HepG2 (cell line): ENCODE measurements at regions not wholly inside any gene's neighbourhood (a gene's known extent, or its start where the extent isn't known, plus 50 kb on each side); places are given as distances from the start of the nearest gene placed in this dataset.

Experiments
- ATAC-seq: fragments of 200-7000 bp; cut with Tn5 transposase; 3 replicates; pipeline ENCODE4 v1.9.1; 2020; ENCODE audit warnings: mild to moderate bottlenecking, moderate library complexity
- BruUV-seq: library from RNA; stranded (reverse); fragments of 400-500 nt; replicated peaks from 2 replicates; lab custom pipeline; 2021; lab: Mats Ljungman, UMichigan
- CTCF ChIA-PET: fragments of 300-600 bp; formaldehyde crosslinking; extraction: SDS; loops from one replicate; lab custom pipeline; 2021; ENCODE audit warnings: low total read pairs, inconsistent platforms, low intra/inter-chr PET ratio; lab: Yijun Ruan, JAX
- POLR2A ChIA-PET: fragments of 350-600 bp; sonication (Branson Sonifier 250); formaldehyde crosslinking; loops from one replicate; lab custom pipeline; 2020; ENCODE audit warnings: antibody characterized with exemption, inconsistent platforms; lab: Yijun Ruan, JAX
- DNase-seq: peaks from one replicate; pipeline ENCODE4 v3.0.0-alpha.2; 2015; ENCODE audit warnings: low spot score
- FAIRE-seq: peaks from 3 replicates; lab custom pipeline; 2011; peaks lifted over from hg19 to GRCh38; lab: Jason Lieb, UNC
- H2AFZ ChIP-seq: one replicate; pipeline ENCODE4 v1.6.1; 2011; ENCODE audit warnings: low read length, inconsistent platforms
- H3K27ac ChIP-seq: fragments of 300-600 bp; 3 replicates; pipeline ENCODE4 v1.8.0; 2011; ENCODE audit warnings: mixed run types, mild to moderate bottlenecking, mixed read lengths, low read length, inconsistent platforms; ENCODE audit not compliant: insufficient read depth; ENCODE audit errors: extremely low read length
- H3K27me3 ChIP-seq, 2 experiments: fragments of 200-600 bp in 1 of 2; 2 replicates in 1 of 2; 3 replicates in 1 of 2; pipeline versions ENCODE4 v1.6.0 to v1.8.0; 2011; ENCODE audit warnings: low read length in 2 of 2, mild to moderate bottlenecking in 2 of 2, moderate library complexity in 2 of 2, inconsistent platforms in 1 of 2; ENCODE audit not compliant: insufficient read depth in 2 of 2, control insufficient read depth in 1 of 2
- H3K36me3 ChIP-seq, 2 experiments: fragments of 200-600 bp in 1 of 2; replicated peaks in 1 of 2; 2 replicates in 1 of 2; 3 replicates in 1 of 2; pipeline versions ENCODE4 v1.5.1 to v1.8.0; 2011; ENCODE audit warnings: low read length in 2 of 2, inconsistent platforms in 1 of 2; ENCODE audit not compliant: insufficient read depth in 2 of 2, control insufficient read depth in 1 of 2
- H3K4me1 ChIP-seq: 2 replicates; pipeline ENCODE4 v1.5.1; 2012; ENCODE audit warnings: low read length, inconsistent platforms; ENCODE audit not compliant: insufficient read depth
- H3K4me2 ChIP-seq: 2 replicates; pipeline ENCODE4 v1.6.0; 2011; ENCODE audit warnings: low read depth, low read length, inconsistent platforms
- H3K4me3 ChIP-seq, 3 experiments: fragments of 200-600 bp in 1 of 3; sonication (generic), shearing (Covaris generic) in 1 of 3; replicated peaks in 1 of 3; 2 replicates each; pipeline ENCODE4 v1.5.1; 2011 to 2016; ENCODE audit warnings: low read length in 3 of 3, inconsistent platforms in 2 of 3, low read depth in 2 of 3, mild to moderate bottlenecking in 2 of 3, control low read depth in 1 of 3, mixed read lengths in 1 of 3; ENCODE audit not compliant: insufficient read depth in 1 of 3
- H3K79me2 ChIP-seq: one replicate; pipeline ENCODE4 v1.6.1; 2011; ENCODE audit warnings: low read length, inconsistent platforms; ENCODE audit not compliant: insufficient read depth
- H3K9ac ChIP-seq: 2 replicates; pipeline ENCODE4 v1.6.0; 2011; ENCODE audit warnings: mild to moderate bottlenecking, low read depth, low read length, inconsistent platforms; ENCODE audit not compliant: insufficient read depth
- H3K9me3 ChIP-seq: 2 replicates; pipeline ENCODE4 v1.5.1; 2012; ENCODE audit warnings: mild to moderate bottlenecking, low read length
- H4K20me1 ChIP-seq: 2 replicates; pipeline ENCODE4 v1.6.0; 2011; ENCODE audit warnings: inconsistent platforms, mild to moderate bottlenecking, low read length, moderate library complexity; ENCODE audit not compliant: insufficient read depth
- ATF7 ChIP-seq, 2 experiments: fragments of 450-650 bp in 1 of 2; sonication (generic) in 1 of 2; formaldehyde crosslinking in 1 of 2; IDR thresholded peaks; 2 replicates each; pipeline versions ENCODE4 v1.4.0 to v1.6.1; 2016 to 2020; ENCODE audit warnings: antibody characterized with exemption in 1 of 2, mild to moderate bottlenecking in 1 of 2, missing genetic modification reagents in 1 of 2
- MAFK ChIP-seq, 2 experiments: IDR thresholded peaks in 1 of 2; conservative IDR thresholded peaks in 1 of 2; 2 replicates each; pipeline ENCODE4 v1.6.1; 2011; ENCODE audit warnings: improper control_type of control experiment in 2 of 2, low read length in 2 of 2
- SUZ12 ChIP-seq: fragments of 150-350 bp; IDR thresholded peaks from 2 replicates; pipeline ENCODE4 v1.6.1; 2014; ENCODE audit warnings: low read depth, low read length
- WIZ ChIP-seq: sonication (generic); formaldehyde crosslinking; IDR thresholded peaks from 2 replicates; pipeline ENCODE4 v1.5.1; 2020; ENCODE audit warnings: mild to moderate bottlenecking, missing genetic modification reagents
- ZNF317 ChIP-seq: sonication (generic); formaldehyde crosslinking; IDR thresholded peaks from 2 replicates; pipeline ENCODE4 v1.5.0; 2020; ENCODE audit warnings: mild to moderate bottlenecking, missing genetic modification reagents
- WGBS: methylation state at CpG from one replicate; pipeline ENCODE4 v1.1.6; 2017; ENCODE audit warnings: low lambda C conversion rate; 5-methylcytosine and 5-hydroxymethylcytosine counted together
- in situ Hi-C: cut with HindIII; loops from 2 replicates; pipeline ENCODE4 v1.10.0; 2017; ENCODE audit warnings: low pct_unique_long_range_greater_than_20kb; ENCODE audit not compliant: extremely low pct_ligation_motif_present
- intact Hi-C: fragments of 100-400 bp; cut with micrococcal nuclease; formaldehyde crosslinking; loops from one replicate; pipeline ENCODE4 v1.10.0; 2022; ENCODE audit not compliant: unreplicated experiment
- TF ChIP-seq, protein P1 (sequence below): sonication (generic); formaldehyde crosslinking; IDR thresholded peaks from 2 replicates; pipeline ENCODE4 v1.5.0; 2020; ENCODE audit warnings: missing genetic modification reagents
- TF ChIP-seq, protein P2 (sequence below): sonication (generic); formaldehyde crosslinking; IDR thresholded peaks from 2 replicates; pipeline ENCODE4 v1.8.0; 2022; ENCODE audit warnings: mild to moderate bottlenecking, missing genetic modification reagents, moderate library complexity

GRCh38 chr2:150303281-150303680 lies 184.2 kb downstream of the RND3 start:
- H3K4me2 ChIP-seq, result no peak overlapping the region
- FAIRE-seq (no peak), ATAC-seq (no peak), DNase-seq (no peak)
- no peaks in the 10 kb centered on the region for H3K27me3 ChIP-seq
- H3K36me3 ChIP-seq, result no peaks in the 10 kb centered on the region
- H3K9ac ChIP-seq, result no peak overlapping the region
- TF ChIP-seq, protein P1, sequence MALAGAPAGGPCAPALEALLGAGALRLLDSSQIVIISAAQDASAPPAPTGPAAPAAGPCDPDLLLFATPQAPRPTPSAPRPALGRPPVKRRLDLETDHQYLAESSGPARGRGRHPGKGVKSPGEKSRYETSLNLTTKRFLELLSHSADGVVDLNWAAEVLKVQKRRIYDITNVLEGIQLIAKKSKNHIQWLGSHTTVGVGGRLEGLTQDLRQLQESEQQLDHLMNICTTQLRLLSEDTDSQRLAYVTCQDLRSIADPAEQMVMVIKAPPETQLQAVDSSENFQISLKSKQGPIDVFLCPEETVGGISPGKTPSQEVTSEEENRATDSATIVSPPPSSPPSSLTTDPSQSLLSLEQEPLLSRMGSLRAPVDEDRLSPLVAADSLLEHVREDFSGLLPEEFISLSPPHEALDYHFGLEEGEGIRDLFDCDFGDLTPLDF (CRISPR knock-in tag), result no peak
- TF ChIP-seq SUZ12, result no peak
- TF ChIP-seq ZNF317, result peak; percentile 98
- TF ChIP-seq ATF7 (IDR thresholded peaks at IDR 0.05), result peak; percentile 74
- TF ChIP-seq ATF7 (CRISPR knock-in tag; IDR thresholded peaks at IDR 0.05), result no peak
- POLR2A ChIA-PET, result no interaction called here
- no peak overlapping the region for H2AFZ ChIP-seq
- H3K4me3 ChIP-seq, result no peak overlapping the region
- CTCF ChIA-PET, result no interaction called here
- no peaks in the 10 kb centered on the region for H3K4me1 ChIP-seq
- no peaks in the 10 kb centered on the region for H4K20me1 ChIP-seq
- in situ Hi-C loops (no loop called here), intact Hi-C loops (no loop called here)
- H3K27ac ChIP-seq, result no peak overlapping the region
- no peaks in the 10 kb centered on the region for H3K79me2 ChIP-seq
- peaks cover 75% of the 10 kb centered on the region for H3K9me3 ChIP-seq
- no TSS peak for BruUV-seq
- WGBS, result 2% methylated on average over 1 of the region's 1 CpG

- no peaks in the 10 kb centered on the region for H3K27me3 ChIP-seq
- no TSS peak for BruUV-seq
- no peak overlapping the region for H3K9ac ChIP-seq
- ChIA-PET CTCF (no interaction called here), POLR2A (no interaction called here)
- ATAC-seq (no peak), FAIRE-seq (no peak), DNase-seq (no peak)
- no peaks in the 10 kb centered on the region for H3K79me2 ChIP-seq
- no peaks in the 10 kb centered on the region for H3K36me3 ChIP-seq
- no peaks in the 10 kb centered on the region for H3K4me1 ChIP-seq
- H3K4me2 ChIP-seq, result no peak overlapping the region
- in situ Hi-C loops (no loop called here), intact Hi-C loops (no loop called here)
- no peak overlapping the region for H3K4me3 ChIP-seq
- H3K27ac ChIP-seq, result no peak overlapping the region
- H4K20me1 ChIP-seq, result no peaks in the 10 kb centered on the region
- peaks cover 81% of the 10 kb centered on the region for H3K9me3 ChIP-seq
- 6% methylated on average over 3 of the region's 3 CpGs for WGBS
- H2AFZ ChIP-seq, result no peak overlapping the region
- TF ChIP-seq WIZ, result no peak
- TF ChIP-seq, protein P2, sequence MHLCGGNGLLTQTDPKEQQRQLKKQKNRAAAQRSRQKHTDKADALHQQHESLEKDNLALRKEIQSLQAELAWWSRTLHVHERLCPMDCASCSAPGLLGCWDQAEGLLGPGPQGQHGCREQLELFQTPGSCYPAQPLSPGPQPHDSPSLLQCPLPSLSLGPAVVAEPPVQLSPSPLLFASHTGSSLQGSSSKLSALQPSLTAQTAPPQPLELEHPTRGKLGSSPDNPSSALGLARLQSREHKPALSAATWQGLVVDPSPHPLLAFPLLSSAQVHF (CRISPR knock-in tag), result no peak
- peak in 1 of 2 experiments; percentile 29; a peak in 1 of 4 replicates for TF ChIP-seq MAFK (conservative IDR thresholded peaks at IDR 0.05 in 1 of 2, IDR thresholded peaks at IDR 0.05 in 1 of 2; ENCODE audit: low read length in 2 of 2)
These were observed 188.7 kb downstream of the RND3 start for GRCh38 chr2:150298571-150299305.
